K562 (cell line): ENCODE measurements at regions not wholly inside any gene's neighbourhood (a gene's known extent, or its start where the extent isn't known, plus 50 kb on each side); places are given as distances from the start of the nearest gene placed in this dataset.

ENCODE experiments used
- CTCF ChIP-seq, 3 experiments: IDR thresholded peaks in 2 of 3; conservative IDR thresholded peaks in 1 of 3; 2 replicates each; pipeline ENCODE4 v1.5.1; 2011 to 2012; ENCODE audit warnings: low read length in 3 of 3, mild to moderate bottlenecking in 3 of 3, control low read depth in 2 of 3, improper control_type of control experiment in 1 of 3, inconsistent platforms in 1 of 3, low read depth in 1 of 3, mixed read lengths in 1 of 3, moderate library complexity in 1 of 3; ENCODE audit not compliant: insufficient read depth in 2 of 3
- EP300 ChIP-seq: IDR thresholded peaks from 2 replicates; pipeline ENCODE4 v1.6.1; 2012; ENCODE audit warnings: low read length, improper control_type of control experiment
- POLR2A ChIP-seq: fragments of 450-650 bp; conservative IDR thresholded peaks from 2 replicates; pipeline ENCODE4 v1.6.1; 2016
- RNF2 ChIP-seq: sonication (generic); IDR thresholded peaks from 2 replicates; pipeline ENCODE4 v1.6.1; 2016
- ZNF165 ChIP-seq: fragments of 250-450 bp; sonication (Bioruptor Pico); IDR thresholded peaks from 2 replicates; pipeline ENCODE4 v1.4.0; 2020; ENCODE audit warnings: borderline replicate concordance
- ZNF175 ChIP-seq: fragments of 200-800 bp; sonication (Bioruptor generic); IDR thresholded peaks from 2 replicates; pipeline ENCODE4 v1.6.1; 2016; ENCODE audit warnings: low read depth, mild to moderate bottlenecking, missing genetic modification characterization, missing compliant biosample characterization
- TF ChIP-seq, protein P1 (sequence below): fragments of 250-450 bp; sonication (Bioruptor Pico); IDR thresholded peaks from 2 replicates; pipeline ENCODE4 v1.8.0; 2021; ENCODE audit warnings: moderate library complexity, mild to moderate bottlenecking, inconsistent platforms

GRCh38 chr14:48615618-48616017, 940.2 kb upstream of the MDGA2 start:
- TF ChIP-seq ZNF165 (no peak), POLR2A (no peak), RNF2 (no peak), ZNF175 (CRISPR knock-in tag) (no peak), EP300 (no peak), CTCF (IDR thresholded peaks at IDR 0.05 in 2 of 3, conservative IDR thresholded peaks at IDR 0.05 in 1 of 3; ENCODE audit: insufficient read depth in 2 of 3, low read depth in 1 of 3, low read length in 3 of 3) (no peak)
- TF ChIP-seq, protein P1, sequence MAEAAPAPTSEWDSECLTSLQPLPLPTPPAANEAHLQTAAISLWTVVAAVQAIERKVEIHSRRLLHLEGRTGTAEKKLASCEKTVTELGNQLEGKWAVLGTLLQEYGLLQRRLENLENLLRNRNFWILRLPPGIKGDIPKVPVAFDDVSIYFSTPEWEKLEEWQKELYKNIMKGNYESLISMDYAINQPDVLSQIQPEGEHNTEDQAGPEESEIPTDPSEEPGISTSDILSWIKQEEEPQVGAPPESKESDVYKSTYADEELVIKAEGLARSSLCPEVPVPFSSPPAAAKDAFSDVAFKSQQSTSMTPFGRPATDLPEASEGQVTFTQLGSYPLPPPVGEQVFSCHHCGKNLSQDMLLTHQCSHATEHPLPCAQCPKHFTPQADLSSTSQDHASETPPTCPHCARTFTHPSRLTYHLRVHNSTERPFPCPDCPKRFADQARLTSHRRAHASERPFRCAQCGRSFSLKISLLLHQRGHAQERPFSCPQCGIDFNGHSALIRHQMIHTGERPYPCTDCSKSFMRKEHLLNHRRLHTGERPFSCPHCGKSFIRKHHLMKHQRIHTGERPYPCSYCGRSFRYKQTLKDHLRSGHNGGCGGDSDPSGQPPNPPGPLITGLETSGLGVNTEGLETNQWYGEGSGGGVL (CRISPR knock-in tag): no peak
